MG63 (cell line): ENCODE measurements at regions not wholly inside any gene's neighbourhood (a gene's known extent, or its start where the extent isn't known, plus 50 kb on each side); places are given as distances from the start of the nearest gene placed in this dataset.

Experiments
- DNase-seq: peaks from one replicate; pipeline ENCODE4 v3.0.0-alpha.2; 2020
- H3K27me3 ChIP-seq: fragments of 250-450 bp; sonication (Bioruptor Pico); 2 replicates; pipeline ENCODE4 v1.5.1; 2020; ENCODE audit warnings: mild to moderate bottlenecking, moderate library complexity
- H3K36me3 ChIP-seq: fragments of 250-450 bp; sonication (Bioruptor Pico); 2 replicates; pipeline ENCODE4 v1.5.1; 2020; ENCODE audit warnings: mild to moderate bottlenecking, moderate library complexity
- H3K4me3 ChIP-seq: fragments of 250-450 bp; sonication (Bioruptor Pico); 2 replicates; pipeline ENCODE4 v1.5.1; 2020; ENCODE audit warnings: mild to moderate bottlenecking, moderate library complexity
- H3K9me3 ChIP-seq: fragments of 250-450 bp; sonication (Bioruptor Pico); 2 replicates; pipeline ENCODE4 v1.5.1; 2020; ENCODE audit warnings: mild to moderate bottlenecking, moderate library complexity

- Histone ChIP-seq H3K4me3 (no peak overlapping the region), H3K27me3 (no peaks in the 10 kb centered on the region), H3K9me3 (no peaks in the 10 kb centered on the region), H3K36me3 (no peaks in the 10 kb centered on the region)
- no peak for DNase-seq
These were observed 125.6 kb upstream of the NRIP1 start for GRCh38 chr21:15190412-15190811.

- Histone ChIP-seq H3K9me3 (no peaks in the 10 kb centered on the region), H3K27me3 (no peaks in the 10 kb centered on the region), H3K4me3 (no peak overlapping the region), H3K36me3 (no peaks in the 10 kb centered on the region)
- no peak for DNase-seq
These were observed 126.0 kb upstream of the NRIP1 start for GRCh38 chr21:15190837-15191236.

- Histone ChIP-seq H3K4me3 (no peak overlapping the region), H3K36me3 (no peaks in the 10 kb centered on the region), H3K9me3 (no peaks in the 10 kb centered on the region), H3K27me3 (no peaks in the 10 kb centered on the region)
- DNase-seq = no peak
These were observed 126.5 kb upstream of the NRIP1 start for GRCh38 chr21:15191342-15191741.

DNA sequence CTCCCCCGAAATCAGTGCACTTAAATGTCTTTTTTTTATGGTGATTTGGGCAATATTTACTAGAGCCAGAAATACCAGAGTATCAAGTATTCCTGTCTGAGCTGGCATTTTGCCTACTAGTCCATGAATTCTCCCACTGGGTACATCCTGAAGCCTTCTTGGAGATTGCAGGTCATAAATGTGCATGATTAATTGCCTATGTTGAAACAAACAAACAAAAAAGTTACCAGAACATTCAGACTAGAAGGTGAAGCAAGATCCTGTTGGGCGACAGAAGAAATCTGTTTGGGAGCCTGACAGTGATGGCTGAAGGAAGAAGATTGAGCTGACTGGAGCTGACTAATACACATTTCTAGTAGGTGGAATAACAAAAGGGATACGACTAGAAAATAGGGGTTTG is 127.4 kb upstream of the NRIP1 start:
- DNase-seq = no peak
- Histone ChIP-seq H3K9me3 (no peaks in the 10 kb centered on the region), H3K4me3 (no peak overlapping the region)

DNA sequence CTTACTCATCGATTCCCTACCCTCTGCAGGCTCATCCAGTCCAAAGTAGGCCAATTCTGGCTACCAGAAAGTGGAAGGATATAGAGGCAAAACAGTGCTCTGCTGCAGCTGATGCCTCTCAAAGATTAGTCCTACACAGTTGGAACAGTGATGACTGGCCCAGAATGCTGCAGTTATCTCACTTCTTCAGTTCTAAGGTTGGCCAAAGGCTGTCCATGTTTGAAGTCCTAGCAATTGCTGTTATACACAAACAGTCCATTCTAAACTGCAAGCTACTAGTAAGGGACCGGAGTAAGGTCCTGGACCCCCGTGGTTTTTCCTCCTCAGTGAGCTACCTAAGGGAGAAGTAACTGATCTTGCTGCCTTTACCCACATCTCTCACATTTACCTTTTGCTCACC is 129.1 kb upstream of the NRIP1 start:
- H3K36me3 ChIP-seq = no peaks in the 10 kb centered on the region
- H3K4me3 ChIP-seq = no peak overlapping the region
- no peak for DNase-seq
- H3K27me3 ChIP-seq = no peaks in the 10 kb centered on the region; the same call in 1 of the 2 replicates
- no peaks in the 10 kb centered on the region for H3K9me3 ChIP-seq

More for the DNA sequence above, 127.4 kb upstream of the NRIP1 start:
- Histone ChIP-seq H3K27me3 (no peaks in the 10 kb centered on the region; the same call in 1 of the 2 replicates), H3K36me3 (no peaks in the 10 kb centered on the region)

DNA sequence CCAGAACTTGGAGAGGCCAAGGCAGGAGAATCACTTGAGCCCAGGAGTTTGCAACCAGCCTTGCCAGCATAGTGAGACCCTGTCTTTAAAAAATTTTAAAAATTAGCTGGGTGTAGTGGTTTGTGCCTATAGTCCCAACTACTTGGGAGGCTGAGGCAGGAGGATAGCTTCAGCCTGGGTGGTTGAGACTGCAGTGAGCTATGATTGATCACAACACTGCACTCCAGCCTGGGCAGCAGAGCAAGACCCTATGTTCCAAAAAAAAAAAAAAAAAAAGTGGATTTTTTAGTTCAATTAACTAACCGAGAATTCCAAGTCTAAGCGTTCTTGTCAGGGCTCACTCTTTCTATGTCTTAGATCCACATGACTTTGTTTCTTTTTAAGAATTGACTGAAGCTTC is 130.3 kb upstream of the NRIP1 start:
- Histone ChIP-seq H3K9me3 (no peaks in the 10 kb centered on the region), H3K4me3 (no peak overlapping the region), H3K36me3 (no peaks in the 10 kb centered on the region), H3K27me3 (no peaks in the 10 kb centered on the region; the same call in 1 of the 2 replicates)
- DNase-seq = no peak

GRCh38 chr21:15195768-15196167 is 131.0 kb upstream of the NRIP1 start:
- no peaks in the 10 kb centered on the region; the same call in 1 of the 2 replicates for H3K27me3 ChIP-seq
- DNase-seq = no peak

DNA sequence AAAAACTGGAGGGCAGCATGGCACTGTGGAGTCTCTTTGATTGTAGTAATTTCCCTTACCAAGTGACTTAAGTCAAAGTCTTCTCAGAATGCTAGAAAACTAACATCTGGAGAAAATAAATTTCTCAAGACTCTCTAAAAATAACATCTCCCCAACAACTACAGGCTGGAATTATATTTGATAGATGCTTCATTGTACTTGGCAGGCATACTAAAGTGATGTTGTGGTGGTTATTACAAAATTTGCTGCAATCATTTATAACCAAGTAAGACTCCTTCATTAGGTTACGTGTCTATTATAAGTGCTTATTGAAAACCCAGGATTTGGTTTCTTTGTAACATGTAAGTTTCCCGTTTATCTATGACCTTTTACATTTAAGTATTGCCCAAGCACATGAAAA is 132.9 kb upstream of the NRIP1 start:
- no peaks in the 10 kb centered on the region; the same call in 1 of the 2 replicates for H3K27me3 ChIP-seq
- no peak overlapping the region for H3K4me3 ChIP-seq
- H3K36me3 ChIP-seq = no peaks in the 10 kb centered on the region
- no peaks in the 10 kb centered on the region for H3K9me3 ChIP-seq
- no peak for DNase-seq

More at GRCh38 chr21:15195768-15196167, 131.0 kb upstream of the NRIP1 start:
- H3K4me3 ChIP-seq = no peak overlapping the region
- no peaks in the 10 kb centered on the region for H3K9me3 ChIP-seq
- H3K36me3 ChIP-seq = no peaks in the 10 kb centered on the region

DNA sequence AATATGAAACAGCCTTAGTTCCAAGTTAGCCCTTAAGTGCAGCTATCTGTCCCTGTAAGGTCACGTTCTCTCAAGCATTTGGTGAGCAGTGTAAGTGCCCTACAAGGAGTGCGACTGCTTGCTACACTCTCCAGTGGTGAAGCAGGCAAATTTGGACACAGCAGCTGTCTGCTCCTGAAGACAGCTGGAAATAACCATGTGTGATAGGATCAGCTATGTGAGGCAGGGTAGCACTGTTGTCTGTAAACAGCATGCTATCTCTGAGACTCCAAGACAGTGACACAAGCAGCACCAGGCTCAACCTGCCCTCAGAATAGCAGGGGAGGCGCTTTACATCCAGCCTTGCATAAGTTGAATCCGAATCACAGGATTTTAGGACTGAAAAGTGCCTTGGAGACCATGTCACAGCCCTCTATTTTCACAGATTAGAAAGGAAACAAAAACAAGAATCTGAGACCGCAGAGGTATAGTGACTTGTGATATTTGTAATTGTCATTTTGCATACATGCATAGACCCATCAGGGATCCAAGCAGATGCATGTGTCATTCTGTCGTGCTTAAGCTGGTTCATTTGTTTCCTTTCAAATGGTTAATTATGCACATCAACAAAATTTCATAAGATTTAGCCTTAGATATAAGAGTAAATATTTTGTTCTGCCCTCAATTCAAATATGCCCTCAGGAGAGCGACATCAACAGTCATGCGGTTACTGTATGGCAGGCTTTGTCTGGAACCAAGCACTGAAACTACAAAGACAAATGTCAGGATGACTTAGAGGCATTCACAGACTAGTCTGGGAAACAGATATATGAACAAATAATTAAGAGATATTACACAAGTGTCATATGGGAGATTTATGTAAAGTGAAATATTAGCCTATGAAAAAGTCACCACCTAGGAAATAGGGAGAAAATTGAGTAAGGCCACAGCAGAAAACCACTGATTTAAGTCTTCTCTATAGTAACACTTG is 134.9 kb upstream of the NRIP1 start:
- H3K4me3 ChIP-seq = no peak overlapping the region
- DNase-seq = no peak
- no peaks in the 10 kb centered on the region for H3K9me3 ChIP-seq
- no peaks in the 10 kb centered on the region for H3K36me3 ChIP-seq
- H3K27me3 ChIP-seq = no peaks in the 10 kb centered on the region; the same call in 1 of the 2 replicates

- Histone ChIP-seq H3K36me3 (no peaks in the 10 kb centered on the region), H3K4me3 (no peak overlapping the region), H3K9me3 (no peaks in the 10 kb centered on the region), H3K27me3 (no peaks in the 10 kb centered on the region)
- DNase-seq = no peak
These were observed 138.9 kb upstream of the NRIP1 start for GRCh38 chr21:15203740-15204139.

- H3K36me3 ChIP-seq = no peaks in the 10 kb centered on the region
- H3K27me3 ChIP-seq = no peaks in the 10 kb centered on the region
- DNase-seq = no peak
- no peak overlapping the region for H3K4me3 ChIP-seq
- no peaks in the 10 kb centered on the region for H3K9me3 ChIP-seq
These were observed 139.6 kb upstream of the NRIP1 start for GRCh38 chr21:15204140-15204969.

GRCh38 chr21:15204970-15205286 is 140.1 kb upstream of the NRIP1 start:
- no peak for DNase-seq
- H3K27me3 ChIP-seq = no peaks in the 10 kb centered on the region
- no peaks in the 10 kb centered on the region for H3K36me3 ChIP-seq
- H3K4me3 ChIP-seq = no peak overlapping the region
- no peaks in the 10 kb centered on the region for H3K9me3 ChIP-seq

DNA sequence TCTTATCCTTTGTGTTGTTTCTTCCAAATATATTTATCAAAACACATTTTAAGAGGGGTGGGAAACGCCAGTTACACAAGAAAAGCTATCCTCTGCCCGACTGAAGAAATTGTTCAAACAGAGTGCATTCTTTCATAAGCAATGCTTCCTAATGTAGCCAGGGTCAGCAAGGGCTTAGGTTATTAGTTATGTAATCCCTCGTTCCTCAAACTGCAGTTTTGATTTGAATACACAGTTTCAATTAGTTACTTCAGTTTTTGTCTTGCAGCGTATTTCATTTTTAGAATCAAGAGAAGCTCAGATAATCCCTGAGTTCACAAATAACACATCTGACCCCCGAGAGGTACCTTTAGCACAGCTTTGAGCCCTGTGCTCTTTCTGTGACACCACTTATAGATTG is 141.7 kb upstream of the NRIP1 start:
- DNase-seq = no peak
- H3K4me3 ChIP-seq = no peak overlapping the region
- no peaks in the 10 kb centered on the region for H3K27me3 ChIP-seq
- H3K36me3 ChIP-seq = no peaks in the 10 kb centered on the region
- H3K9me3 ChIP-seq = no peaks in the 10 kb centered on the region

DNA sequence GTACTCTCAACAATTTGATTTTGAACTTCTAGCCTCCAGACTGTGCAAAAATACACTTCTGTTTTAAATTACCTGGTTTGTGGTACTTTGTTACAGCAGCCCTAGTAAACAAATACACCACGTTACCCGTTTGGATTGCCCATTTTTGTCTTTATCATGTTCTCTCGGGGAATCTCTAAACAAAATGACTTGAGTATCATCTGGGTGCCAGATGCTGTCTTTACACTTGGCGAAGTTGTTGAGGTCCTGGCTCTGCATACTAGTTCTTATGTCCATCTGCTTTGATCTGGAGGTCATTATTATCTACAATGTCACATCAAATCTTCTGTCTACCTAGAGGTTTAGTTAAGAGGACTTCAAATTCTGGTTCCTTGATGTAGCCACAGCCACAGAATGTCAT is 142.4 kb upstream of the NRIP1 start:
- H3K36me3 ChIP-seq = no peaks in the 10 kb centered on the region
- no peak overlapping the region for H3K4me3 ChIP-seq
- no peak for DNase-seq
- H3K27me3 ChIP-seq = no peaks in the 10 kb centered on the region
- no peaks in the 10 kb centered on the region for H3K9me3 ChIP-seq

GRCh38 chr21:15207635-15208370 is 143.0 kb upstream of the NRIP1 start:
- no peaks in the 10 kb centered on the region for H3K36me3 ChIP-seq
- H3K4me3 ChIP-seq = no peak overlapping the region
- no peak for DNase-seq
- no peaks in the 10 kb centered on the region for H3K27me3 ChIP-seq
- H3K9me3 ChIP-seq = no peaks in the 10 kb centered on the region

GRCh38 chr21:15208786-15209185 is 144.0 kb upstream of the NRIP1 start:
- H3K36me3 ChIP-seq = no peaks in the 10 kb centered on the region
- no peak for DNase-seq
- H3K27me3 ChIP-seq = no peaks in the 10 kb centered on the region
- no peaks in the 10 kb centered on the region for H3K9me3 ChIP-seq
- no peak overlapping the region for H3K4me3 ChIP-seq

- no peaks in the 10 kb centered on the region for H3K9me3 ChIP-seq
- H3K27me3 ChIP-seq = no peaks in the 10 kb centered on the region
- H3K4me3 ChIP-seq = no peak overlapping the region
- H3K36me3 ChIP-seq = no peaks in the 10 kb centered on the region
- DNase-seq = no peak
These were observed 144.4 kb upstream of the NRIP1 start for GRCh38 chr21:15209224-15209623.
